SU-DHL-6 (cell line): ENCODE measurements at regions not wholly inside any gene's neighbourhood (a gene's known extent, or its start where the extent isn't known, plus 50 kb on each side); places are given as distances from the start of the nearest gene placed in this dataset.

Experiments
- CTCF ChIP-seq: fragments of 200-600 bp; sonication (generic); IDR thresholded peaks from one replicate; pipeline ENCODE4 v1.5.1; 2017; ENCODE audit warnings: antibody characterized with exemption, mild to moderate bottlenecking, low read length, moderate library complexity; ENCODE audit not compliant: insufficient read depth, poor library complexity, severe bottlenecking
- EZH2phosphoT487 ChIP-seq: fragments of 200-600 bp; sonication (generic), shearing (Covaris generic); conservative IDR thresholded peaks from 2 replicates; pipeline ENCODE4 v1.6.1; 2018; ENCODE audit warnings: mild to moderate bottlenecking, antibody characterized with exemption, low read length, moderate library complexity, mixed read lengths

DNA sequence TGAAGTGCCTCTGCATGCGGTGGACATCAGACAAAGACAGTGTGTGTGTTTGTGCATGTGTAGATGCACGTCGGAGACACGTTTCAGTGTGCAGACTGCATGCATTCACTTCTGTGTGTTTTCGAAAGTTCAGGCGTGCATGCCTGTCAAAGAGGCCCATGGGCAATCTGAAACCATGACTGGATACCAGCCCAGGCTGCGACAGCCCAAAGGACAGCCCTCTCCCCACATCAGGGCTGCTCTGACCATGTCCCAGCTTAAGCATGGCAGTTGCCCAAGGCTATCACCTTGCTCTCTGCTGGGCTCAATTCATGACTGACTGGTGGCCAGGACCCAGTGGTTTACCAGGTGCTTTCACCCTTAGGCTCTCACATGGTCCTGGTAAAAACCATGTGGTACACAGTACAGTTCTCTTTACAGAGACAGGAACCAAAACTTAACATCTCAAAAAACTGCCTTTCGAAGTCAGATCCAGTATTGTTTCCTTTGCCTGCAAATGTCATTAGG, 423.7 kb upstream of the CADM1 start:
- TF ChIP-seq CTCF (no peak), EZH2phosphoT487 (no peak)
